NB4 (cell line): ENCODE measurements at regions not wholly inside any gene's neighbourhood (a gene's known extent, or its start where the extent isn't known, plus 50 kb on each side); places are given as distances from the start of the nearest gene placed in this dataset.

Experiments
- DNase-seq: peaks from one replicate; pipeline ENCODE4 v3.0.0; 2010; ENCODE audit warnings: low read depth
- H3K4me3 ChIP-seq: one replicate; pipeline ENCODE4 v1.5.1; 2011; ENCODE audit warnings: mild to moderate bottlenecking, low read depth, low read length, moderate library complexity
- CTCF ChIP-seq: IDR thresholded peaks from one replicate; pipeline ENCODE4 v1.5.1; 2012; ENCODE audit warnings: low read depth, low read length
- MAX ChIP-seq: IDR thresholded peaks from 2 replicates; pipeline ENCODE4 v1.6.1; 2011; ENCODE audit warnings: low read depth, low read length
- MYC ChIP-seq: IDR thresholded peaks from 2 replicates; pipeline ENCODE4 v1.6.1; 2011; ENCODE audit warnings: low read depth, low read length
- POLR2A ChIP-seq: IDR thresholded peaks from 2 replicates; pipeline ENCODE4 v1.6.1; 2011; ENCODE audit warnings: mild to moderate bottlenecking; ENCODE audit not compliant: insufficient read length; ENCODE audit errors: extremely low read depth

- TF ChIP-seq POLR2A, result no peak
- TF ChIP-seq CTCF, result no peak
- no peak for TF ChIP-seq MYC
- no peak for TF ChIP-seq MAX
- no peak overlapping the region for H3K4me3 ChIP-seq
These were observed 84.4 kb downstream of the THNSL2 start for GRCh38 chr2:88254437-88255091.

DNA sequence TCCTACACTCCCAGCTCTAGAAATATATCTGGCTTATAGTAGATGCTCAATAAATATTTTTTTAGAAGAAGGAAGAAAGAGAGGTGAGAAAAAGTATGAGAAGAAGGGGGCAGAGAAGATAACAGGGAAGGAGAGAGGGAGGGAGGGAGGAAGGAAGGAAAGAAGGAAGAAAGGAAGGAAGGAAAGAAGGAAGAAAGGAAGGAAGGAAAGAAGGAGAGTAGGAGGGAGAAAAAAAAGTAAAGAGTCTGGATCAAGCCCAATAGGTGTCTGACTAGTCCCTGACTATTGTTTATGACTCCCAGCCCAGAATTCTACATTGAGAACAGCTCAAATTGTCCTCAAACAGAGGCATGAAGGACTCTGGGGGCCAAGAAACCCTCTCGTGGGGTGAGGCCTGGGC lies 83.9 kb downstream of the THNSL2 start:
- H3K4me3 ChIP-seq, result no peak overlapping the region
- no peak for TF ChIP-seq CTCF
- TF ChIP-seq POLR2A, result no peak
- TF ChIP-seq MAX, result no peak
- no peak for TF ChIP-seq MYC
- DNase-seq, result no peak

More at GRCh38 chr2:88254437-88255091, 84.4 kb downstream of the THNSL2 start:
- DNase-seq, result no peak

- no peak for TF ChIP-seq CTCF
- no peak for TF ChIP-seq MAX
- TF ChIP-seq MYC, result no peak
- TF ChIP-seq POLR2A, result no peak
- no peak for DNase-seq
- H3K4me3 ChIP-seq, result no peak overlapping the region
These were observed 83.2 kb downstream of the THNSL2 start for GRCh38 chr2:88253375-88253774.

GRCh38 chr2:88252646-88253045 lies 82.5 kb downstream of the THNSL2 start:
- no peak for DNase-seq
- no peak for TF ChIP-seq CTCF
- no peak for TF ChIP-seq POLR2A
- no peak for TF ChIP-seq MYC
- no peak for TF ChIP-seq MAX
- no peak overlapping the region for H3K4me3 ChIP-seq

DNA sequence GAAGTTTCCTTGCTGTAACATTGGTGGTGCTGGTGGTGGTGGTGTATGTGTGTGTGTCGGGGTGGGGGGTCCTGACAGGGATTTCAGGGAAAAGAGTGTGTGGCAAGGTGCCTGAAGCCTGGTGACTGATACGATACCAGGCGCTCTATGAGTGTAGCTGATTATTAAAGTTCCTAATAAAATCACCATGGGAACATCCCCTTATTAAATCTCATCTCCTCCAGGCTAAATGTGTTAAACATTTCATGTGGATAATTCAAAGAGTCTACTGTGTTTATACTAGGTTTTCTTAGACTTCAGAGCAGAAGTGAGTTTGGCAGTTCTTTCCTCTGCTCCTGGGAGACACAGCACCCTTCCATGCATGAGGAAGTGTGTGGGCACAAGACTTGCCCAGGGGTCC lies 82.0 kb downstream of the THNSL2 start:
- DNase-seq, result no peak
- TF ChIP-seq MYC (no peak), CTCF (no peak), POLR2A (no peak), MAX (no peak)
- H3K4me3 ChIP-seq, result no peak overlapping the region
